ENCODE measurements at regions not wholly inside any gene's neighbourhood (a gene's known extent, or its start where the extent isn't known, plus 50 kb on each side); places are given as distances from the start of the nearest gene placed in this dataset.

DNA sequence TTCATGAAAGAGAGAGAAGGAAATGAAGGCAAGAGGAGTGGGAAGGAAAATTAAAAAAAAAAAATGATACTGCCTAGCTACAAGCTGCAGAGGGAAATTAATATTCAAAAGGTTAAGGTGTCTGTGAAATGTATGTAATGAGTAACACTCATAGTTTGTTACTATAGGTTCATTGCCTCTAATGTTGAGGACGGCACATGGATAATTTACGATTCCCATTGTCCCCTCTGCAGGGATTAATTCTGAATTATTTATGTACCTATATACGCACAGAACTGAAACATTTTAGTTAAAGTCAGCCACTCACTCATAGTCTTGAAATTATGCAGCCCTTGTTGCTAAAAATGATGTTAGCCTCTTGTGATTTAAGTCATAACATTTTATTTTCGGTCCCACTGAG, 869.1 kb downstream of the NR2F1-AS1 start:
- Histone ChIP-seq H3K4me1 (ENCODE audit: control insufficient read depth, insufficient read depth, low read length) (no peaks in the 10 kb centered on the region), H3K4me3 (no peak overlapping the region), H3K79me2 (ENCODE audit: control insufficient read depth, insufficient read depth, low read length) (no peaks in the 10 kb centered on the region), H3K27me3 (replicated peaks in 1 of 2; ENCODE audit: control insufficient read depth in 2 of 2, insufficient read depth in 2 of 2, low read length in 1 of 2) (no peaks in the 10 kb centered on the region), H2AFZ (ENCODE audit: control insufficient read depth, low read depth, low read length) (no peak overlapping the region), H3K27ac (ENCODE audit: control insufficient read depth, insufficient read depth) (no peak overlapping the region), H3K9me3 (replicated peaks; ENCODE audit: control insufficient read depth, insufficient read depth, low read length) (no peaks in the 10 kb centered on the region), H4K20me1 (ENCODE audit: control insufficient read depth, insufficient read depth) (no peaks in the 10 kb centered on the region), H3K9ac (ENCODE audit: control insufficient read depth, insufficient read depth, low read length) (no peak overlapping the region), H3K4me2 (ENCODE audit: control insufficient read depth, insufficient read depth) (no peak overlapping the region), H3K36me3 (ENCODE audit: control insufficient read depth in 2 of 2, insufficient read depth in 2 of 2, low read length in 1 of 2) (no peaks in the 10 kb centered on the region)
- FAIRE-seq (no peak), ATAC-seq (no peak), DNase-seq (ENCODE audit: low read depth, low spot score) (no peak)
- WGBS (ENCODE audit: insufficient coverage, insufficient replicate concordance, low lambda C conversion rate, missing lambda C conversion rate) = 38% methylated on average over 4 of the region's 4 CpGs
- CTCF ChIA-PET = no interaction called here
- POLR2A ChIA-PET = interaction anchor here (0.5 kb wide), 1 partner anchor 318 kb away, joined by 3 read pairs; no protein-coding TSS in a partner anchor
- intact Hi-C loops (cut with micrococcal nuclease; ENCODE audit: unreplicated experiment) (no loop called here), in situ Hi-C loops (cut with MboI) (no loop called here)
- RAD21 ChIA-PET (ENCODE audit: unreplicated experiment) = no interaction called here
- no TSS peak for BruUV-seq (replicated peaks)
- no peak for TF ChIP-seq SMAD1 (IDR thresholded peaks at IDR 0.05; ENCODE audit: low read depth, partially characterized antibody)
- no peak for TF ChIP-seq IRF4 (IDR thresholded peaks at IDR 0.05; ENCODE audit: low read depth, low read length)
- TF ChIP-seq DPF2 (IDR thresholded peaks at IDR 0.05) = no peak
- TF ChIP-seq MYB (IDR thresholded peaks at IDR 0.05; ENCODE audit: borderline replicate concordance, low read depth, low read length) = no peak
- no peak for TF ChIP-seq SIN3A (IDR thresholded peaks at IDR 0.05; ENCODE audit: low read depth, low read length)
- TF ChIP-seq POLR2AphosphoS2 (IDR thresholded peaks at IDR 0.05; ENCODE audit: low read depth, low read length) = no peak
- no peak for TF ChIP-seq CREM (IDR thresholded peaks at IDR 0.05; ENCODE audit: low read depth)
- TF ChIP-seq, protein P1, sequence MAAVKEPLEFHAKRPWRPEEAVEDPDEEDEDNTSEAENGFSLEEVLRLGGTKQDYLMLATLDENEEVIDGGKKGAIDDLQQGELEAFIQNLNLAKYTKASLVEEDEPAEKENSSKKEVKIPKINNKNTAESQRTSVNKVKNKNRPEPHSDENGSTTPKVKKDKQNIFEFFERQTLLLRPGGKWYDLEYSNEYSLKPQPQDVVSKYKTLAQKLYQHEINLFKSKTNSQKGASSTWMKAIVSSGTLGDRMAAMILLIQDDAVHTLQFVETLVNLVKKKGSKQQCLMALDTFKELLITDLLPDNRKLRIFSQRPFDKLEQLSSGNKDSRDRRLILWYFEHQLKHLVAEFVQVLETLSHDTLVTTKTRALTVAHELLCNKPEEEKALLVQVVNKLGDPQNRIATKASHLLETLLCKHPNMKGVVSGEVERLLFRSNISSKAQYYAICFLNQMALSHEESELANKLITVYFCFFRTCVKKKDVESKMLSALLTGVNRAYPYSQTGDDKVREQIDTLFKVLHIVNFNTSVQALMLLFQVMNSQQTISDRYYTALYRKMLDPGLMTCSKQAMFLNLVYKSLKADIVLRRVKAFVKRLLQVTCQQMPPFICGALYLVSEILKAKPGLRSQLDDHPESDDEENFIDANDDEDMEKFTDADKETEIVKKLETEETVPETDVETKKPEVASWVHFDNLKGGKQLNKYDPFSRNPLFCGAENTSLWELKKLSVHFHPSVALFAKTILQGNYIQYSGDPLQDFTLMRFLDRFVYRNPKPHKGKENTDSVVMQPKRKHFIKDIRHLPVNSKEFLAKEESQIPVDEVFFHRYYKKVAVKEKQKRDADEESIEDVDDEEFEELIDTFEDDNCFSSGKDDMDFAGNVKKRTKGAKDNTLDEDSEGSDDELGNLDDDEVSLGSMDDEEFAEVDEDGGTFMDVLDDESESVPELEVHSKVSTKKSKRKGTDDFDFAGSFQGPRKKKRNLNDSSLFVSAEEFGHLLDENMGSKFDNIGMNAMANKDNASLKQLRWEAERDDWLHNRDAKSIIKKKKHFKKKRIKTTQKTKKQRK (IDR thresholded peaks at IDR 0.05; ENCODE audit: low read depth, low read length) = no peak
- TF ChIP-seq ZNF24 (IDR thresholded peaks at IDR 0.05) = no peak
- TF ChIP-seq, protein P2, sequence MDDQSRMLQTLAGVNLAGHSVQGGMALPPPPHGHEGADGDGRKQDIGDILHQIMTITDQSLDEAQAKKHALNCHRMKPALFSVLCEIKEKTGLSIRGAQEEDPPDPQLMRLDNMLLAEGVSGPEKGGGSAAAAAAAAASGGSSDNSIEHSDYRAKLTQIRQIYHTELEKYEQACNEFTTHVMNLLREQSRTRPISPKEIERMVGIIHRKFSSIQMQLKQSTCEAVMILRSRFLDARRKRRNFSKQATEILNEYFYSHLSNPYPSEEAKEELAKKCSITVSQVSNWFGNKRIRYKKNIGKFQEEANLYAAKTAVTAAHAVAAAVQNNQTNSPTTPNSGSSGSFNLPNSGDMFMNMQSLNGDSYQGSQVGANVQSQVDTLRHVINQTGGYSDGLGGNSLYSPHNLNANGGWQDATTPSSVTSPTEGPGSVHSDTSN (IDR thresholded peaks at IDR 0.05; ENCODE audit: insufficient replicate concordance, low read depth, low read length) = no peak
- TF ChIP-seq BMI1 (IDR thresholded peaks at IDR 0.05; ENCODE audit: borderline replicate concordance) = no peak
- TF ChIP-seq RELA (IDR thresholded peaks at IDR 0.05; ENCODE audit: borderline replicate concordance, partially characterized antibody) = no peak
- no peak for TF ChIP-seq NFXL1 (IDR thresholded peaks at IDR 0.05; ENCODE audit: borderline replicate concordance)
- TF ChIP-seq, protein P3, sequence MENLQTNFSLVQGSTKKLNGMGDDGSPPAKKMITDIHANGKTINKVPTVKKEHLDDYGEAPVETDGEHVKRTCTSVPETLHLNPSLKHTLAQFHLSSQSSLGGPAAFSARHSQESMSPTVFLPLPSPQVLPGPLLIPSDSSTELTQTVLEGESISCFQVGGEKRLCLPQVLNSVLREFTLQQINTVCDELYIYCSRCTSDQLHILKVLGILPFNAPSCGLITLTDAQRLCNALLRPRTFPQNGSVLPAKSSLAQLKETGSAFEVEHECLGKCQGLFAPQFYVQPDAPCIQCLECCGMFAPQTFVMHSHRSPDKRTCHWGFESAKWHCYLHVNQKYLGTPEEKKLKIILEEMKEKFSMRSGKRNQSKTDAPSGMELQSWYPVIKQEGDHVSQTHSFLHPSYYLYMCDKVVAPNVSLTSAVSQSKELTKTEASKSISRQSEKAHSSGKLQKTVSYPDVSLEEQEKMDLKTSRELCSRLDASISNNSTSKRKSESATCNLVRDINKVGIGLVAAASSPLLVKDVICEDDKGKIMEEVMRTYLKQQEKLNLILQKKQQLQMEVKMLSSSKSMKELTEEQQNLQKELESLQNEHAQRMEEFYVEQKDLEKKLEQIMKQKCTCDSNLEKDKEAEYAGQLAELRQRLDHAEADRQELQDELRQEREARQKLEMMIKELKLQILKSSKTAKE (IDR thresholded peaks at IDR 0.05; ENCODE audit: low read depth, poor library complexity, severe bottlenecking) = no peak
- no peak for TF ChIP-seq JUND (IDR thresholded peaks at IDR 0.05; ENCODE audit: low read depth, low read length)
- no peak for TF ChIP-seq IKZF2 (IDR thresholded peaks at IDR 0.05)
- no peak for TF ChIP-seq KDM1A (IDR thresholded peaks at IDR 0.05; ENCODE audit: borderline replicate concordance)
- SMC1A ChIA-PET (ENCODE audit: uncharacterized antibody, unreplicated experiment) = no interaction called here

Measured in GM12878 (cell line).